GM21381 (cell line): ENCODE measurements at regions not wholly inside any gene's neighbourhood (a gene's known extent, or its start where the extent isn't known, plus 50 kb on each side); places are given as distances from the start of the nearest gene placed in this dataset.
"Not testable (repeated sequence)": the region's sequence is repeated elsewhere in the genome, so short reads cannot be mapped to it uniquely, and the experiment has no call there.

ENCODE experiments used
- ATAC-seq: cut with Tn5 transposase; IDR thresholded peaks from one replicate; pipeline ENCODE4 v1.9.1; 2021; ENCODE audit warnings: mild to moderate bottlenecking, moderate library complexity; ENCODE audit not compliant: unreplicated experiment

- ATAC-seq = no peak
Measured at GRCh38 chrX:96502507-96502906, 182.1 kb upstream of the DIAPH2 start.

GRCh38 chrX:96529386-96529785 lies 155.3 kb upstream of the DIAPH2 start:
- ATAC-seq = not testable (repeated sequence)

- ATAC-seq = no peak
Measured at GRCh38 chrX:96538104-96538725, 146.4 kb upstream of the DIAPH2 start.

GRCh38 chrX:96540111-96540631 lies 144.5 kb upstream of the DIAPH2 start:
- ATAC-seq = no peak

GRCh38 chrX:96546281-96546680 lies 138.4 kb upstream of the DIAPH2 start:
- ATAC-seq = not testable (repeated sequence)

- no peak for ATAC-seq
Measured at GRCh38 chrX:96551322-96551872, 133.2 kb upstream of the DIAPH2 start.

GRCh38 chrX:96556886-96557285 lies 127.8 kb upstream of the DIAPH2 start:
- no peak for ATAC-seq

- ATAC-seq = not testable (repeated sequence)
Measured at GRCh38 chrX:96561129-96561528, 123.5 kb upstream of the DIAPH2 start.

GRCh38 chrX:96563646-96564045 lies 121.0 kb upstream of the DIAPH2 start:
- no peak for ATAC-seq

- ATAC-seq = no peak
Measured at GRCh38 chrX:96564595-96564994, 120.0 kb upstream of the DIAPH2 start.

GRCh38 chrX:96566878-96567277 lies 117.8 kb upstream of the DIAPH2 start:
- ATAC-seq = no peak

GRCh38 chrX:96568071-96568470 lies 116.6 kb upstream of the DIAPH2 start:
- no peak for ATAC-seq

GRCh38 chrX:96569034-96569433 lies 115.6 kb upstream of the DIAPH2 start:
- no peak for ATAC-seq

- no peak for ATAC-seq
Measured at GRCh38 chrX:96575011-96575410, 109.6 kb upstream of the DIAPH2 start.

GRCh38 chrX:96576368-96576767 lies 108.3 kb upstream of the DIAPH2 start:
- no peak for ATAC-seq

GRCh38 chrX:96578781-96579180 lies 105.9 kb upstream of the DIAPH2 start:
- no peak for ATAC-seq

- ATAC-seq = no peak
Measured at GRCh38 chrX:96579252-96579651, 105.4 kb upstream of the DIAPH2 start.

- no peak for ATAC-seq
Measured at GRCh38 chrX:96590403-96590802, 94.2 kb upstream of the DIAPH2 start.

GRCh38 chrX:96591421-96591820 lies 93.2 kb upstream of the DIAPH2 start:
- no peak for ATAC-seq

GRCh38 chrX:96597847-96598246 lies 86.8 kb upstream of the DIAPH2 start:
- not testable (repeated sequence) for ATAC-seq

- ATAC-seq = no peak
Measured at GRCh38 chrX:96611619-96612362, 72.9 kb upstream of the DIAPH2 start.

GRCh38 chrX:96615448-96615847 lies 69.2 kb upstream of the DIAPH2 start:
- no peak for ATAC-seq
